ENCODE measurements at regions not wholly inside any gene's neighbourhood (a gene's known extent, or its start where the extent isn't known, plus 50 kb on each side); places are given as distances from the start of the nearest gene placed in this dataset.
A peak's percentile ranks its signal among the peaks of the same experiment; 100 is the strongest.

GRCh38 chr13:44249431-44249836 lies 124.2 kb upstream of the SERP2 start:
- DNase-seq (ENCODE audit: low read depth) = no peak

GRCh38 chr13:44252938-44253337 lies 120.7 kb upstream of the SERP2 start:
- DNase-seq (ENCODE audit: low read depth) = no peak

- DNase-seq (ENCODE audit: low read depth) = no peak
These were observed 117.8 kb upstream of the SERP2 start for GRCh38 chr13:44255771-44256364.

GRCh38 chr13:44257796-44258195 lies 115.8 kb upstream of the SERP2 start:
- DNase-seq (ENCODE audit: low read depth) = no peak

GRCh38 chr13:44259045-44260027 lies 114.3 kb upstream of the SERP2 start:
- peak; percentile 60 for DNase-seq (ENCODE audit: low read depth)

GRCh38 chr13:44260336-44260735 lies 113.3 kb upstream of the SERP2 start:
- no peak for DNase-seq (ENCODE audit: low read depth)

- no peak for DNase-seq (ENCODE audit: low read depth)
These were observed 109.6 kb upstream of the SERP2 start for GRCh38 chr13:44263751-44264620.

GRCh38 chr13:44266305-44266704 lies 107.3 kb upstream of the SERP2 start:
- no peak for DNase-seq (ENCODE audit: low read depth)

GRCh38 chr13:44266772-44267171 lies 106.9 kb upstream of the SERP2 start:
- DNase-seq (ENCODE audit: low read depth) = no peak

GRCh38 chr13:44267203-44267602 lies 106.4 kb upstream of the SERP2 start:
- DNase-seq (ENCODE audit: low read depth) = no peak

- DNase-seq (ENCODE audit: low read depth) = no peak
These were observed 105.6 kb upstream of the SERP2 start for GRCh38 chr13:44267980-44268379.

- DNase-seq (ENCODE audit: low read depth) = no peak
These were observed 104.6 kb upstream of the SERP2 start for GRCh38 chr13:44268980-44269379.

GRCh38 chr13:44270150-44270549 lies 103.5 kb upstream of the SERP2 start:
- no peak for DNase-seq (ENCODE audit: low read depth)

GRCh38 chr13:44271031-44271455 lies 102.6 kb upstream of the SERP2 start:
- no peak for DNase-seq (ENCODE audit: low read depth)

- no peak for DNase-seq (ENCODE audit: low read depth)
These were observed 102.2 kb upstream of the SERP2 start for GRCh38 chr13:44271473-44271872.

GRCh38 chr13:44271915-44272341 lies 101.7 kb upstream of the SERP2 start:
- no peak for DNase-seq (ENCODE audit: low read depth)

GRCh38 chr13:44272692-44273091 lies 100.9 kb upstream of the SERP2 start:
- no peak for DNase-seq (ENCODE audit: low read depth)

- no peak for DNase-seq (ENCODE audit: low read depth)
These were observed 100.4 kb upstream of the SERP2 start for GRCh38 chr13:44273216-44273615.

- DNase-seq (ENCODE audit: low read depth) = peak; percentile 4
These were observed 99.4 kb upstream of the SERP2 start for GRCh38 chr13:44273991-44274770.

- no peak for DNase-seq (ENCODE audit: low read depth)
These were observed 98.8 kb upstream of the SERP2 start for GRCh38 chr13:44274771-44275205.

GRCh38 chr13:44275381-44275780 lies 98.2 kb upstream of the SERP2 start:
- DNase-seq (ENCODE audit: low read depth) = no peak
